Embryonic facial prominence (tissue), 1 donor: ENCODE measurements at regions not wholly inside any gene's neighbourhood (a gene's known extent, or its start where the extent isn't known, plus 50 kb on each side); places are given as distances from the start of the nearest gene placed in this dataset.

Experiments
- DNase-seq: peaks from one replicate; pipeline ENCODE4 v3.0.0-alpha.2; 2016; ENCODE audit errors: extremely low spot score

- DNase-seq: no peak
These were observed 58.9 kb upstream of the TRABD2B start for GRCh38 chr1:48055876-48056764.

- no peak for DNase-seq
These were observed 57.0 kb upstream of the TRABD2B start for GRCh38 chr1:48054232-48054631.

GRCh38 chr1:48052923-48053291, 55.7 kb upstream of the TRABD2B start:
- DNase-seq: no peak

GRCh38 chr1:48051466-48052126, 54.4 kb upstream of the TRABD2B start:
- DNase-seq: no peak

GRCh38 chr1:48049823-48050535, 52.8 kb upstream of the TRABD2B start:
- DNase-seq: no peak

- DNase-seq: no peak
These were observed 51.8 kb upstream of the TRABD2B start for GRCh38 chr1:48048980-48049379.

GRCh38 chr1:48048064-48048463, 50.9 kb upstream of the TRABD2B start:
- no peak for DNase-seq

GRCh38 chr1:48047116-48047515, 49.9 kb upstream of the TRABD2B start:
- DNase-seq: no peak
